Sigmoid colon (tissue), 4 donors: ENCODE measurements at regions not wholly inside any gene's neighbourhood (a gene's known extent, or its start where the extent isn't known, plus 50 kb on each side); places are given as distances from the start of the nearest gene placed in this dataset.

ENCODE experiments used
- EP300 ChIP-seq, 4 donors: sonication (generic); formaldehyde crosslinking; IDR thresholded peaks; one replicate each; pipeline ENCODE4 v1.6.1; 2017; ENCODE audit warnings: antibody characterized with exemption in 4 of 4
- POLR2AphosphoS5 ChIP-seq, 4 donors: sonication (generic); formaldehyde crosslinking; IDR thresholded peaks; one replicate each; pipeline ENCODE4 v1.6.1; 2017; ENCODE audit warnings: antibody characterized with exemption in 4 of 4
- TF ChIP-seq, protein P1 (sequence below), 4 experiments: fragments of 450-650 bp in 3 of 4; fragments of 200-600 bp in 1 of 4; IDR thresholded peaks; one replicate each; pipeline ENCODE4 v1.5.1; 2016 to 2019; ENCODE audit warnings: antibody characterized with exemption in 4 of 4, mild to moderate bottlenecking in 3 of 4, moderate library complexity in 2 of 4

- TF ChIP-seq EP300 (IDR thresholded peaks at IDR 0.05) (no peak), POLR2AphosphoS5 (IDR thresholded peaks at IDR 0.05) (no peak)
- TF ChIP-seq, protein P1, sequence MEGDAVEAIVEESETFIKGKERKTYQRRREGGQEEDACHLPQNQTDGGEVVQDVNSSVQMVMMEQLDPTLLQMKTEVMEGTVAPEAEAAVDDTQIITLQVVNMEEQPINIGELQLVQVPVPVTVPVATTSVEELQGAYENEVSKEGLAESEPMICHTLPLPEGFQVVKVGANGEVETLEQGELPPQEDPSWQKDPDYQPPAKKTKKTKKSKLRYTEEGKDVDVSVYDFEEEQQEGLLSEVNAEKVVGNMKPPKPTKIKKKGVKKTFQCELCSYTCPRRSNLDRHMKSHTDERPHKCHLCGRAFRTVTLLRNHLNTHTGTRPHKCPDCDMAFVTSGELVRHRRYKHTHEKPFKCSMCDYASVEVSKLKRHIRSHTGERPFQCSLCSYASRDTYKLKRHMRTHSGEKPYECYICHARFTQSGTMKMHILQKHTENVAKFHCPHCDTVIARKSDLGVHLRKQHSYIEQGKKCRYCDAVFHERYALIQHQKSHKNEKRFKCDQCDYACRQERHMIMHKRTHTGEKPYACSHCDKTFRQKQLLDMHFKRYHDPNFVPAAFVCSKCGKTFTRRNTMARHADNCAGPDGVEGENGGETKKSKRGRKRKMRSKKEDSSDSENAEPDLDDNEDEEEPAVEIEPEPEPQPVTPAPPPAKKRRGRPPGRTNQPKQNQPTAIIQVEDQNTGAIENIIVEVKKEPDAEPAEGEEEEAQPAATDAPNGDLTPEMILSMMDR (IDR thresholded peaks at IDR 0.05) = no peak
These were observed 619.2 kb upstream of the GNPDA2 start for GRCh38 chr4:45345558-45345957.
